ENCODE measurements at regions not wholly inside any gene's neighbourhood (a gene's known extent, or its start where the extent isn't known, plus 50 kb on each side); places are given as distances from the start of the nearest gene placed in this dataset.

GRCh38 chr9:134995792-134996120 is 78.0 kb upstream of the FCN1 start:
- TF ChIP-seq CTCF (conservative IDR thresholded peaks at IDR 0.05 in 1 of 2, IDR thresholded peaks at IDR 0.05 in 1 of 2; ENCODE audit: extremely low read depth in 1 of 2, insufficient read depth in 1 of 2, low read depth in 1 of 2, low read length in 2 of 2) (no peak), EZH2 (IDR thresholded peaks at IDR 0.05; ENCODE audit: borderline replicate concordance, low read length) (no peak)
